ENCODE measurements at regions not wholly inside any gene's neighbourhood (a gene's known extent, or its start where the extent isn't known, plus 50 kb on each side); places are given as distances from the start of the nearest gene placed in this dataset.

DNA sequence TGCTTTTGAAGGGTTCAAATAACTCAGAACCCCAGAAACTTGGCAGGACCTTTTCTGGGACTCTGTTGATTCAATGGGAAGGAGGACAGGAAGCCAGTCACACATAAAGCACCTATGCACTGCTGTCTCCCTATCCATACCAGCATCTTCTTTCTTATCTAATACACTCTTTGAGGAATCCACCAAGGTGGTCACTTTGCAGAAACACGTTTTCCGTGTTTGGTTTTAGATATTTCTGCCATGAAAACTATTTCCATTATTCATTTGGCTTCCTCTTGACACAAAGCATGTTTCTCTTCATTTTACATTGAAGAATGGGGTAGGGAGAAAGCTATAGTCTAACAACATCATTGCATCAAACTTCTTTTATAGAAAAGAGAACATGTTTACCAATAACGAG lies 76.5 kb upstream of the NR3C1 start:
- H3K27ac Mint-ChIP-seq, result no peak overlapping the region
- TF ChIP-seq, protein P1, sequence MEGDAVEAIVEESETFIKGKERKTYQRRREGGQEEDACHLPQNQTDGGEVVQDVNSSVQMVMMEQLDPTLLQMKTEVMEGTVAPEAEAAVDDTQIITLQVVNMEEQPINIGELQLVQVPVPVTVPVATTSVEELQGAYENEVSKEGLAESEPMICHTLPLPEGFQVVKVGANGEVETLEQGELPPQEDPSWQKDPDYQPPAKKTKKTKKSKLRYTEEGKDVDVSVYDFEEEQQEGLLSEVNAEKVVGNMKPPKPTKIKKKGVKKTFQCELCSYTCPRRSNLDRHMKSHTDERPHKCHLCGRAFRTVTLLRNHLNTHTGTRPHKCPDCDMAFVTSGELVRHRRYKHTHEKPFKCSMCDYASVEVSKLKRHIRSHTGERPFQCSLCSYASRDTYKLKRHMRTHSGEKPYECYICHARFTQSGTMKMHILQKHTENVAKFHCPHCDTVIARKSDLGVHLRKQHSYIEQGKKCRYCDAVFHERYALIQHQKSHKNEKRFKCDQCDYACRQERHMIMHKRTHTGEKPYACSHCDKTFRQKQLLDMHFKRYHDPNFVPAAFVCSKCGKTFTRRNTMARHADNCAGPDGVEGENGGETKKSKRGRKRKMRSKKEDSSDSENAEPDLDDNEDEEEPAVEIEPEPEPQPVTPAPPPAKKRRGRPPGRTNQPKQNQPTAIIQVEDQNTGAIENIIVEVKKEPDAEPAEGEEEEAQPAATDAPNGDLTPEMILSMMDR (IDR thresholded peaks at IDR 0.05), result no peak
- no peak overlapping the region for H3K4me3 Mint-ChIP-seq
- H3K36me3 Mint-ChIP-seq (ENCODE audit: low read depth), result no peaks in the 10 kb centered on the region
- H3K9me3 Mint-ChIP-seq, result no peaks in the 10 kb centered on the region
- no peak for DNase-seq
- H3K27me3 Mint-ChIP-seq (ENCODE audit: insufficient read depth), result no peaks in the 10 kb centered on the region
- peaks cover 20% of the 10 kb centered on the region for H3K4me1 Mint-ChIP-seq (ENCODE audit: low read depth)

DNA sequence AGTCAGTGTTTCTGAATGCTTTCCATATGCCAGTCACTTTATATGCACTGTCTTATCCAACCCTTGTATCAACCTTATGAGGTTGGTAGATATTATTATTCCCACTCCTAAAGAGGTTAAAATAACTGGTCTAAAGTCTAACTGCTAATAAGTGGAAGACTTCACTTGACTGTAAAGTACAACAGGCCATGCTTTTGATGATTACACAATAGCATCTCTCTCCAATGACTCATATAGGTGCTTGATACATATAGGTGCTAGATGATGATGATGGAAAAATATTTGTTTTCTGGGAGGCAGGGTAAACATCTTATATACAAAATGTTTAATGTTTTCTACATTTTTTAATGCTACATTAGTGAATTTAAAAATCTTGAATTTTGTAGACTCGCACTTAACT lies 75.9 kb upstream of the NR3C1 start:
- TF ChIP-seq, protein P1 (IDR thresholded peaks at IDR 0.05), result no peak
- H3K27me3 Mint-ChIP-seq (ENCODE audit: insufficient read depth), result no peaks in the 10 kb centered on the region
- DNase-seq, result peak; percentile 33
- peaks cover 26% of the 10 kb centered on the region for H3K4me1 Mint-ChIP-seq (ENCODE audit: low read depth)
- no peaks in the 10 kb centered on the region for H3K36me3 Mint-ChIP-seq (ENCODE audit: low read depth)
- H3K4me3 Mint-ChIP-seq, result no peak overlapping the region
- H3K9me3 Mint-ChIP-seq, result no peaks in the 10 kb centered on the region
- no peak overlapping the region for H3K27ac Mint-ChIP-seq

DNA sequence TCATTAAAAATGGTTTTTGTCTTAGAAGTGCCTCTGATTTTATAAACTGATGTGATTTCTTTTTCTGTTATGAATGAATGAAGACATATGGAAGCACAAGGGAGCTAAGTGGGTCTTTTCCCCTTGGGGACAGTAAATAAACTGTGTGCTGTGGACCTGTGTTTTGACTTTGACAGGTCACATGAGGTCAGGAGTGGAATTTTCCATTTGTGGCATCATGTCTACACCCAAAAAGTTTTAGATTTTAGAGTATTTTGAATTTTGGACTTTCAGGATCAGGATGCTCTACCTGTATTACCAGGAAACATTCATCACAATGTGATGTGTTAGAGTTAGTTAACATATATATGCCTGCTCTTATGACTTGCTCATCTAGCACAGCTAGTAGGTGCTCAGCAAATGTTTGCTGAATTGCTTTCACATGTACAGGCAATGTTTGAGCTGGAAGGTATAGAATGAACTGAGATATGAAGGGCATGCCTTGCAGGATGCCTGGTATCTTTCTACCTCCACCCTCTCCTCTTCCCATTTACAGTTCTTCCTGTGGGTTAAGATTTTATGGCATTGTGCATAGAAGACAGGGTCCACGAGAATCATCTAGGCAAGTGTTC lies 73.2 kb upstream of the NR3C1 start:
- TF ChIP-seq, protein P1 (IDR thresholded peaks at IDR 0.05), result no peak
- Mint-ChIP-seq H3K27ac (no peak overlapping the region), H3K36me3 (ENCODE audit: low read depth) (no peaks in the 10 kb centered on the region), H3K9me3 (no peaks in the 10 kb centered on the region), H3K4me1 (ENCODE audit: low read depth) (peaks cover 39% of the 10 kb centered on the region), H3K27me3 (ENCODE audit: insufficient read depth) (no peaks in the 10 kb centered on the region), H3K4me3 (no peak overlapping the region)
- DNase-seq, result no peak

DNA sequence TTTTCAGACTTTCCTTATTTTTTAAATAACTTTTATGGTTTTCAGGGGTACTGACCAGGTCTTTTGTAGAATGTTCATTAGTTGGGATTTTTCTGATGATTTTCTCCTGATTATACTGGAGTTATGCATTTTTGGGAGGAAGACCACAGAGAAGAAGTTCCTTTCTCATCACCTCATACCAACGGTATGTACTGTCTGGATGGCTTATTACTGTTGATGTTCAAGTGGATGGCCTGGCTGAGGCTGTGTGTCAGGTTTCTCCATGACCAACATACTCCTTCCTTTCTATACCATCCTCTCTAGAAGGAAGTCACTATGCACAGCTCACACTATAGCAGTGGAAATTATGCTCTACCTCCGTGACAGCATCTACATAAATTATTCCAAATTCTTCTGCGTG lies 71.1 kb upstream of the NR3C1 start:
- Mint-ChIP-seq H3K4me3 (no peak overlapping the region), H3K36me3 (ENCODE audit: low read depth) (no peaks in the 10 kb centered on the region), H3K27me3 (ENCODE audit: insufficient read depth) (peaks cover 1% of the 10 kb centered on the region; the same call in 1 of the 2 replicates), H3K9me3 (no peaks in the 10 kb centered on the region), H3K27ac (no peak overlapping the region), H3K4me1 (ENCODE audit: low read depth) (peaks cover 51% of the 10 kb centered on the region)
- TF ChIP-seq, protein P1 (IDR thresholded peaks at IDR 0.05), result no peak
- no peak for DNase-seq

DNA sequence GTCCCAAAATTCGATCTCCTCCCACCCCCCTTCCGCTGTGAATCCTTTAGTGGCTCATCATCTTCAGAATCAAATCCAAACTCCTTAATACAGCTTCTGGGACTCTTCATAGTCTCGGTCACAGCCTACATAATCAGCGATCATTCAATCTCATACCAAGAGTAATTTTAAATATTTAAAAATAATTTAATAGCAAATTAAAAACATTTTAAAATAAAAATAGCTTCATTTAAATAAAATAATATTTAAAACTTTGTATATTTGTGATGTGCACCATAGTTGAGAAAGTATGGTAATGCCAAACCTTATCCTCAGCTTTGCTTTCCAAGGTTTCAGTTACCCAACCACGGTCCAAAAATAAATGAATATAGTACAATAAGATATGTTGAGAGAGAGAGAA lies 70.0 kb upstream of the NR3C1 start:
- TF ChIP-seq, protein P1 (IDR thresholded peaks at IDR 0.05), result no peak
- Mint-ChIP-seq H3K4me3 (no peak overlapping the region), H3K36me3 (ENCODE audit: low read depth) (no peaks in the 10 kb centered on the region), H3K4me1 (ENCODE audit: low read depth) (peaks cover 43% of the 10 kb centered on the region), H3K27me3 (ENCODE audit: insufficient read depth) (peaks cover 1% of the 10 kb centered on the region; the same call in 1 of the 2 replicates), H3K9me3 (no peaks in the 10 kb centered on the region), H3K27ac (no peak overlapping the region)
- DNase-seq, result no peak
